B cell (primary cell): ENCODE measurements at regions not wholly inside any gene's neighbourhood (a gene's known extent, or its start where the extent isn't known, plus 50 kb on each side); places are given as distances from the start of the nearest gene placed in this dataset.

Source experiments
- EZH2 ChIP-seq: IDR thresholded peaks from 2 replicates; pipeline ENCODE4 v1.6.1; 2012; ENCODE audit warnings: borderline replicate concordance, low read depth, mild to moderate bottlenecking, moderate library complexity, low read length; ENCODE audit not compliant: insufficient read depth, poor library complexity, severe bottlenecking
- TF ChIP-seq, protein P1 (sequence below): fragments of 200-600 bp; IDR thresholded peaks from one replicate; pipeline ENCODE4 v1.8.0; 2022; ENCODE audit warnings: antibody characterized with exemption, mild to moderate bottlenecking

DNA sequence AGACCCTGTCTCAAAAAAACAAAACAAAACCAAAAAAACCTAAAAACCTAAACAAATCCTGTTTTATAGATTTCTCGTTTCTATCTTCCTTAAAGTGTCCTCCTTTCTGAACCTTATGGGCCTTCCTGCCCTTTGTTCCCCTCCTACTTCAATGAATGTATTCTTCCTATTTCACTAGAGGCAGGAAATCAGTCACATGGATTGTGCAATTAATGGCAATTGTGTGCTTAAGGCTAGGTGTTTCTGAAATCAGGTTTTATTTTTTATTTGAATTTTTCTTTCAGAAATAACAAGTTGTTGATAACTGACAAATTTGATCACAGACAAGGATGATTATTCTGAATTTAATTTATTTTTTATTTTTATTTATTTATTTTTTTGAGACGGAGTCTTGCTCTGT is 220.6 kb upstream of the SEMA6A start:
- TF ChIP-seq, protein P1, sequence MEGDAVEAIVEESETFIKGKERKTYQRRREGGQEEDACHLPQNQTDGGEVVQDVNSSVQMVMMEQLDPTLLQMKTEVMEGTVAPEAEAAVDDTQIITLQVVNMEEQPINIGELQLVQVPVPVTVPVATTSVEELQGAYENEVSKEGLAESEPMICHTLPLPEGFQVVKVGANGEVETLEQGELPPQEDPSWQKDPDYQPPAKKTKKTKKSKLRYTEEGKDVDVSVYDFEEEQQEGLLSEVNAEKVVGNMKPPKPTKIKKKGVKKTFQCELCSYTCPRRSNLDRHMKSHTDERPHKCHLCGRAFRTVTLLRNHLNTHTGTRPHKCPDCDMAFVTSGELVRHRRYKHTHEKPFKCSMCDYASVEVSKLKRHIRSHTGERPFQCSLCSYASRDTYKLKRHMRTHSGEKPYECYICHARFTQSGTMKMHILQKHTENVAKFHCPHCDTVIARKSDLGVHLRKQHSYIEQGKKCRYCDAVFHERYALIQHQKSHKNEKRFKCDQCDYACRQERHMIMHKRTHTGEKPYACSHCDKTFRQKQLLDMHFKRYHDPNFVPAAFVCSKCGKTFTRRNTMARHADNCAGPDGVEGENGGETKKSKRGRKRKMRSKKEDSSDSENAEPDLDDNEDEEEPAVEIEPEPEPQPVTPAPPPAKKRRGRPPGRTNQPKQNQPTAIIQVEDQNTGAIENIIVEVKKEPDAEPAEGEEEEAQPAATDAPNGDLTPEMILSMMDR, result no peak
- no peak for TF ChIP-seq EZH2
